ENCODE measurements at regions not wholly inside any gene's neighbourhood (a gene's known extent, or its start where the extent isn't known, plus 50 kb on each side); places are given as distances from the start of the nearest gene placed in this dataset.

GRCh38 chr6:167501831-167502385 is 177.0 kb downstream of the TTLL2 start:
- peak in 1 of 2 donors; percentile 24 for TF ChIP-seq CTCF (IDR thresholded peaks at IDR 0.05)
- no peak for TF ChIP-seq POLR2A (IDR thresholded peaks at IDR 0.05)

Data from suprapubic skin (tissue), 3 donors.